ENCODE measurements at regions not wholly inside any gene's neighbourhood (a gene's known extent, or its start where the extent isn't known, plus 50 kb on each side); places are given as distances from the start of the nearest gene placed in this dataset.

GRCh38 chr2:8344144-8345097 lies 337.4 kb upstream of the ID2 start:
- Histone ChIP-seq H3K36me3 (replicated peaks; ENCODE audit: insufficient read depth, low read length) (no peaks in the 10 kb centered on the region), H3K9ac (ENCODE audit: low read length) (no peak overlapping the region), H3K4me1 (ENCODE audit: low read length) (no peaks in the 10 kb centered on the region), H3K4me2 (ENCODE audit: low read depth, low read length) (no peak overlapping the region), H3K9me2 (replicated peaks; ENCODE audit: insufficient read depth, low read length) (no peaks in the 10 kb centered on the region), H3K27ac (ENCODE audit: low read length) (no peak overlapping the region), H3F3A (ENCODE audit: insufficient read depth, low read length) (no peaks in the 10 kb centered on the region), H2AFZ (ENCODE audit: low read length) (no peak overlapping the region), H3K4me3 (ENCODE audit: low read length) (no peak overlapping the region), H4K20me1 (ENCODE audit: insufficient read depth, low read length) (no peaks in the 10 kb centered on the region), H3K79me2 (ENCODE audit: low read length) (no peaks in the 10 kb centered on the region), H3K27me3 (replicated peaks; ENCODE audit: insufficient read depth, low read length) (no peaks in the 10 kb centered on the region), H3K9me3 (replicated peaks; ENCODE audit: insufficient read depth, low read length) (no peaks in the 10 kb centered on the region)
- no peak for DNase-seq
- TF ChIP-seq CTCF (IDR thresholded peaks at IDR 0.05; ENCODE audit: low read length): no peak
- TF ChIP-seq EZH2 (optimal IDR thresholded peaks at IDR 0.05; ENCODE audit: low read depth, low read length): no peak
- no peak for TF ChIP-seq EZH2phosphoT487 (IDR thresholded peaks at IDR 0.05; ENCODE audit: low read length)

- TF ChIP-seq CTCF (IDR thresholded peaks at IDR 0.05; ENCODE audit: low read length) (no peak), EZH2 (optimal IDR thresholded peaks at IDR 0.05; ENCODE audit: low read depth, low read length) (no peak), EZH2phosphoT487 (IDR thresholded peaks at IDR 0.05; ENCODE audit: low read length) (no peak)
- Histone ChIP-seq H3F3A (ENCODE audit: insufficient read depth, low read length) (no peaks in the 10 kb centered on the region), H3K4me3 (ENCODE audit: low read length) (no peak overlapping the region), H3K79me2 (ENCODE audit: low read length) (no peaks in the 10 kb centered on the region), H3K9me3 (replicated peaks; ENCODE audit: insufficient read depth, low read length) (no peaks in the 10 kb centered on the region), H3K36me3 (replicated peaks; ENCODE audit: insufficient read depth, low read length) (no peaks in the 10 kb centered on the region), H2AFZ (ENCODE audit: low read length) (no peak overlapping the region), H3K27ac (ENCODE audit: low read length) (no peak overlapping the region), H3K27me3 (replicated peaks; ENCODE audit: insufficient read depth, low read length) (no peaks in the 10 kb centered on the region), H3K4me2 (ENCODE audit: low read depth, low read length) (no peak overlapping the region), H3K4me1 (ENCODE audit: low read length) (no peaks in the 10 kb centered on the region), H3K9ac (ENCODE audit: low read length) (no peak overlapping the region), H3K9me2 (replicated peaks; ENCODE audit: insufficient read depth, low read length) (no peaks in the 10 kb centered on the region), H4K20me1 (ENCODE audit: insufficient read depth, low read length) (no peaks in the 10 kb centered on the region)
- DNase-seq: no peak
Measured at GRCh38 chr2:8345200-8345599, 336.7 kb upstream of the ID2 start.

- Histone ChIP-seq H3K9me2 (replicated peaks; ENCODE audit: insufficient read depth, low read length) (no peaks in the 10 kb centered on the region), H3K4me1 (ENCODE audit: low read length) (no peaks in the 10 kb centered on the region), H3K4me3 (ENCODE audit: low read length) (no peak overlapping the region), H3K27ac (ENCODE audit: low read length) (no peak overlapping the region), H3K36me3 (replicated peaks; ENCODE audit: insufficient read depth, low read length) (no peaks in the 10 kb centered on the region), H3K27me3 (replicated peaks; ENCODE audit: insufficient read depth, low read length) (no peaks in the 10 kb centered on the region), H4K20me1 (ENCODE audit: insufficient read depth, low read length) (no peaks in the 10 kb centered on the region), H2AFZ (ENCODE audit: low read length) (no peak overlapping the region), H3K79me2 (ENCODE audit: low read length) (no peaks in the 10 kb centered on the region), H3K9ac (ENCODE audit: low read length) (no peak overlapping the region), H3K4me2 (ENCODE audit: low read depth, low read length) (no peak overlapping the region), H3K9me3 (replicated peaks; ENCODE audit: insufficient read depth, low read length) (no peaks in the 10 kb centered on the region), H3F3A (ENCODE audit: insufficient read depth, low read length) (no peaks in the 10 kb centered on the region)
- DNase-seq: no peak
- no peak for TF ChIP-seq CTCF (IDR thresholded peaks at IDR 0.05; ENCODE audit: low read length)
- TF ChIP-seq EZH2phosphoT487 (IDR thresholded peaks at IDR 0.05; ENCODE audit: low read length): no peak
- no peak for TF ChIP-seq EZH2 (optimal IDR thresholded peaks at IDR 0.05; ENCODE audit: low read depth, low read length)
Measured at GRCh38 chr2:8346208-8346607, 335.6 kb upstream of the ID2 start.
